VCaP (cell line): ENCODE measurements at regions not wholly inside any gene's neighbourhood (a gene's known extent, or its start where the extent isn't known, plus 50 kb on each side); places are given as distances from the start of the nearest gene placed in this dataset.
"Not testable (repeated sequence)": the region's sequence is repeated elsewhere in the genome, so short reads cannot be mapped to it uniquely, and the experiment has no call there.

Experiments
- H3K27ac ChIP-seq: fragments of 450-650 bp; 2 replicates; pipeline ENCODE4 v1.5.1; 2017
- TF ChIP-seq, protein P1 (sequence below): fragments of 450-650 bp; conservative IDR thresholded peaks from 2 replicates; pipeline ENCODE4 v1.5.1; 2017; ENCODE audit warnings: mild to moderate bottlenecking, moderate library complexity

DNA sequence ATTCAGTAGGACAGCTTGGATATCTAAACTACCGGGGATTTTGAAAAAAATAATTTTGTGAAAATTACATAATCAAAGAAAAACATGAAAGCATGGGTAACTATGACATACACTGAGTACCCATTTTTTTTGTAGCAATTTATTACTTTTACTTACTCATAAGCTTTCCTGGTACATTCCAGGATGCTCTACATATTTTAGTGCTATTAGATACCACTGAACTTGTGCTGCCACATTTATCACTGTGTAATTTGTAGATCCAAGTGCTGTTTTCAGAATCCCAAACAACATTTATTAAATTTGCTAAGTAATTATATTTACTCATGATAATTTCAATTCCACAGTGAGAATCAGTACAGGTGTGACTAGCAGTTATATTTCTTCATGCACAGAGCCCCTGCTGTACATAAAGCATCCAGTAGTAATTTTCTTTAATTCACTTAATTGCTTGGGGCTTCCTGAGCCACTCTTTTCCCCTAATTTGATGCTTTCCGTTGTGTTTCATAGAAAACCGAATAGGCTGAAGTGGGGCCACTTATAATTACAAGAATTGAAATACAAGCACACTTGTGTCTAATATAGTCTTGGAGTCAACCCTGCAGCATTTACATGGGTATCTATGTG, 2254.4 kb downstream of the ARAP2 start:
- H3K27ac ChIP-seq: no peak overlapping the region
- TF ChIP-seq, protein P1, sequence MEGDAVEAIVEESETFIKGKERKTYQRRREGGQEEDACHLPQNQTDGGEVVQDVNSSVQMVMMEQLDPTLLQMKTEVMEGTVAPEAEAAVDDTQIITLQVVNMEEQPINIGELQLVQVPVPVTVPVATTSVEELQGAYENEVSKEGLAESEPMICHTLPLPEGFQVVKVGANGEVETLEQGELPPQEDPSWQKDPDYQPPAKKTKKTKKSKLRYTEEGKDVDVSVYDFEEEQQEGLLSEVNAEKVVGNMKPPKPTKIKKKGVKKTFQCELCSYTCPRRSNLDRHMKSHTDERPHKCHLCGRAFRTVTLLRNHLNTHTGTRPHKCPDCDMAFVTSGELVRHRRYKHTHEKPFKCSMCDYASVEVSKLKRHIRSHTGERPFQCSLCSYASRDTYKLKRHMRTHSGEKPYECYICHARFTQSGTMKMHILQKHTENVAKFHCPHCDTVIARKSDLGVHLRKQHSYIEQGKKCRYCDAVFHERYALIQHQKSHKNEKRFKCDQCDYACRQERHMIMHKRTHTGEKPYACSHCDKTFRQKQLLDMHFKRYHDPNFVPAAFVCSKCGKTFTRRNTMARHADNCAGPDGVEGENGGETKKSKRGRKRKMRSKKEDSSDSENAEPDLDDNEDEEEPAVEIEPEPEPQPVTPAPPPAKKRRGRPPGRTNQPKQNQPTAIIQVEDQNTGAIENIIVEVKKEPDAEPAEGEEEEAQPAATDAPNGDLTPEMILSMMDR: no peak

DNA sequence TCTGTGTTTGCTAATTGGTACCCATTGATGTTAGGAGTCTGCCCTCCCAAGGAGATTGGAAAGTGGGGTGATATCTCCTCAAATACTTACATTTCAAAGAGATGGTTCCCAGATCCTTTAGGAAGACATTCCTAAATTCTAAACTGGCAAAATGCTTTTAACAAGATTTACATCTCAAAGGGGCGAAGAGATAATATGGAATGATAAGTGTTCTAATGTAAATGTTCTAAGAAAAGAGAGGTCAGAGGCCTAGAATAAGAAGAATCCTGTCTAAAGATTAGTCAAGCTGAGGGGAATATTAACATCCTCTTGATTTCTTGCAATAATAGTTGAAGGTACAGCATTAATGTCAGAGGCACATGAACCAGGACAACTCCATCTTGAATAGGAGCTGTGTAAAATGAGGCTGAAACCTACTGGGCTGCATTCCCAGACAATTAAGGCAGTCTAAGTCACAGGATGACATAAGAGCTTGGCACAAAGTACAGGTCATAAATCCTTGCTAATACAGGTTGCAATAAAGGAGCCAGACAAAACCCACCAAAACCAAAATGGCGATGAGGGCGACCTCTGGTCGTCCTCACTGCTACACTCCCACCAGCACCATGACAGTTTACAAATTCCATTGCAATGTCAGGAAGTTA, 2248.1 kb downstream of the ARAP2 start:
- TF ChIP-seq, protein P1: no peak
- no peak overlapping the region for H3K27ac ChIP-seq

DNA sequence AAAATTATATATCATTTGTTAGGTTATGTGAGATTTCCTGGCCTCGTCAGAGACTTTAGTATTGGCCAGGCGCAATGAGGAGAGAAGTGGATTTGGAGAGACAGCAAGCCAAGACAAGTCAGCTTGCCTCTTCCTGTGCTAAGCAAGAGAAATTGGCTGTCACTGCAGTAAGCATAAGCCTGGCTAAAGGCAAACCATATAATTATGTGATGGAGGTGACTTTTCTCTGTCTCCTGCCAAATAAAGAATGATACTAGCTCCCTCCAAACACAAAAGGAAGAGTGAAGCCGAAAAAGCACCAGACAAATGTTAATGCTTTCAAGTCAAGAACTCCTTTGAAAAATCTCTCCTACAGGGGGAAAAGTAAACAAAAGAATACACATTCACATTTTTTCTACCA, 2246.0 kb downstream of the ARAP2 start:
- TF ChIP-seq, protein P1: no peak
- H3K27ac ChIP-seq: no peak overlapping the region

DNA sequence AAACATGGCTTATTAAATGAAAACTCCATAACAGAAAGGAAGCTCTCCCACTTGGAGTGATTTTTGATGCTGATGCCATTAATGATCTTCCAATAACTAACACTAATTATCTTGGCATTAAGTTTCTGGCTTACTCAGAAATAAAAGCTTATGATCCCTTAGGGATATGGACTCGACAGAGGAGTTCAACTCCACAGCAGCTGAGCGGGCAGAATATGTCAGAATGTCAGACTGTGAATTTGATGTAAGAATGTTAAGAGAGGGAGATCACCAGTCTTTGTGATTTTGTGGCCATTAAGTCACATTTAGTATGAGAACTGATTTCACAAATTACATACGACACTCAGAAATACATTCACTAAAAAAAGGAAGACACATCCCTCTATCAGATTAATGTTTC, 2244.0 kb downstream of the ARAP2 start:
- TF ChIP-seq, protein P1: no peak

DNA sequence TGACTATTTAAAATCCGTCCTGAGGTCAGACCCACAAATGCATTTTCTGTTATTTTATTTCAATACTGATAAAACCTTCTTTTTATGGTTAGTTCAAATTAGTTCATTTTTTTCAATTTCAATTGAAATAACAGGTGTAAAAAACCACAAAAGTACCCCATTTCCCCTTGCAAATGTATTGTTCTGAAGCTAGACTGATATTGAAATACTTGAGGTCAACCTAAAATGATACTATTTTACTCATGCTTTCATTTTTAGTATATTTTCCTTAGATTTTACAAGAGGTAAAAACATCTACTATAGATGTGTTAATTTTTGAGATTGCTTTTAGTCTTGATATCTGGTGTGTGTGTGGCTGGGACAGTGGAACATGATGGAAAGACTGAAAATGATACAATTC, 2237.8 kb downstream of the ARAP2 start:
- not testable (repeated sequence) for H3K27ac ChIP-seq

More for the DNA sequence above, 2244.0 kb downstream of the ARAP2 start:
- H3K27ac ChIP-seq: no peak overlapping the region

DNA sequence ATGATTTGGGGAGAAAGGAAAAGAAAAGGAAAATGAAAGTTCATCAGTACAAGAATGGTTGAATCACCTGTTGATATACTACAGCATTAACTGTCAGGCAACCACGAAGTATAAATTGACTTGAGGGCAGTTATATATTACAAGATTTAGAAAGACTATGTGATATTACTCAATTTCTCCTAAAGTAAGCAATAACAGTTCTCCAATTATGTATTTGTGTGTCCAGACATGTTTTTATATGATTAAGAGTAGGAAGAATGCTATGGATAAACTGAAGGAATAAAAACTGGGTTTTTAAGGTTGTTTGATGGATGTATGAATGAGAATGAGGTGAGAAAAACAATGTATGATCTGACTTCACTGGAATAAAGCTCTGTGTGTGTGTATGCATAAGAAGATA, 2234.4 kb downstream of the ARAP2 start:
- TF ChIP-seq, protein P1: no peak
- no peak overlapping the region for H3K27ac ChIP-seq

DNA sequence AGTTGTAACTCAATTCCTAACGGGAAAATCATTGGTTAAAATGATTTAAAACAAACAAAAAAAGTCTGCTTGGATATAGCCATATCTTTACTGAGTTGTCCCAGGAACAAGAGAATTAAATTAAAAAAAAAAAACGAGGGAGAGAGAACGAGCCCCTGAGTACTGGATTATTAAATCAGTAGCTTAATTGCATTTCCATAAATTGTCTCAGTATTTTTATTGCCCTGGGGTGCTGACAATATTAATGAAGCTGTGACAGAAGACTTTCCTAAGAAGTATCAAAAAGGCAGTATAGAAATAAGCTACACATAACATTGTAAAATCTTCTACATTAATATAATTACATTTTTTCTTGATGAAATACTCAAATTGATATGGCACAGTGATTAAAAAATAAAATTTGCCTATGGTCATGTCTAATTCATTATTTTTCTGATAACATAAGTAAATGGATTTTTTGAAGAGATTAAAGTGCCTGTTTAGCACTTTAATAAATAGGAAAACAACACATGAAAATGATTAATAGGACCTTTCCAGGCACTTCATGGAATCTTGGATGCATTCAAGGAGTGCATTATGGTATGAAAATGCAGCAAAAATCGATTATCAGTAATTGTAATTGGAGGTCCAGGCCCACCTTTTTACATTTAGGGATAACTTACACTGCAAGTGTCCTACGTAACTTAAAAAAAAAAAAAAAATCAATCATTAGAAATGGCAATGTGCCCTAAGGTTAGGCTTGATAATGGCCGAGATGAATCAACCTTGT, 2233.4 kb downstream of the ARAP2 start:
- TF ChIP-seq, protein P1: no peak
- H3K27ac ChIP-seq: no peak overlapping the region
